Myocyte (in vitro differentiated cells): ENCODE measurements at regions not wholly inside any gene's neighbourhood (a gene's known extent, or its start where the extent isn't known, plus 50 kb on each side); places are given as distances from the start of the nearest gene placed in this dataset.
A peak's percentile ranks its signal among the peaks of the same experiment; 100 is the strongest.
"Not testable (repeated sequence)": the region's sequence is repeated elsewhere in the genome, so short reads cannot be mapped to it uniquely, and the experiment has no call there.

Experiments
- DNase-seq: peaks from one replicate; pipeline ENCODE4 v3.0.0-alpha.2; 2012; ENCODE audit warnings: low read depth

DNA sequence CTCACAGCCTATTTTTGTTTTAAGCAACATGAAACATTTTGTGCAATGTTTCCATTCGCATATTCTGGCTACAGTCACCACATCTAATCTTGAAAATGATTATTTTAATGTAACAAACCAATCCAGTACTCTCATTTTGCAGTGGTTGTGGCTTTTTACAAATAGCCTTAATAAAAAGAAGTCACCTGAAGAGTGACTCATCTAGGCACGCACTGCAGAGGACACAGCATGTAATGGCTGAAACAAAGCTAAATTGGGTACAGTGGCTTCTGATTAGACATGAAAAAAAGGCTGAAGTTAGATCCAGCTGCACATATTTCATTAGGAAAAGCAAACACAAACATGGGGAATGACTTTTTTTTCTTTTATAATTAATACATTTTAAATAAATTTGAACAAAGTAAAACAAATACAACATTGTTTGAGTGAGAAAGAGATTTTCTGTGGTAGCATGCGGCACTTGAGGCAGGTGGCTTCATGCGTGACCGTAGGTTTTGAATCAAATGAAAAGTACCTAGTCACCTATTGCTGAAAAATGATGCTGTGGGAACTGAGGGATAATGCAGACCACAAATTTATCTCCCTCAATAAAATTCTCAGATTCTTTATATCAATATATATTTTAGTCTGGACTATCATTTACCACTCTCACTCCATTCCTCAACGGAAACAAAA lies 240.8 kb upstream of the DDX53 start:
- no peak for DNase-seq

DNA sequence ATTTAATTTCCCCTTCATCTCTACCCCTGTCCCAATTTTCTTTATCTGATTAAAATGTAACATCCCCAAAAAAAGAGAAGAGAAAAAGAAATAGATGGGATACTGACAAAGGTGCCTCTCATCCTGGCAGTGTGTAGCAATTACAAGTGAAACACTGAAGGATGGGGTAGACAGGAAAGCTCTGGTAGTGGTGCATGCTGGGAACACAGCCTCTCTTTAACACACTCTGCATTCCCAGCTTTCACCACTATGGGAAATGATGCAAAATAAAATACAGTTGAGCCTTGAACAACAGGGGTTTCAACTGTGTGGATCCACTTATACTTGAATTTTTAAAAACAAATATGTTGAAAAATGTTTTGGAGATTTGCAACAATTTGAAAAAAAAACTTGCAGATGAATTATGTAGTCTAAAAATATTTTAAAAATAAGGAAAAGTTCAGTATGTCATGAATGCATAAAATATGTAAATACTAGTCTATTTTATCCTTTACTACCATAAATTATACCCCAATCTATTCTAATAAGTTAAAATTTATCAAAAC lies 239.2 kb upstream of the DDX53 start:
- DNase-seq, result no peak

DNA sequence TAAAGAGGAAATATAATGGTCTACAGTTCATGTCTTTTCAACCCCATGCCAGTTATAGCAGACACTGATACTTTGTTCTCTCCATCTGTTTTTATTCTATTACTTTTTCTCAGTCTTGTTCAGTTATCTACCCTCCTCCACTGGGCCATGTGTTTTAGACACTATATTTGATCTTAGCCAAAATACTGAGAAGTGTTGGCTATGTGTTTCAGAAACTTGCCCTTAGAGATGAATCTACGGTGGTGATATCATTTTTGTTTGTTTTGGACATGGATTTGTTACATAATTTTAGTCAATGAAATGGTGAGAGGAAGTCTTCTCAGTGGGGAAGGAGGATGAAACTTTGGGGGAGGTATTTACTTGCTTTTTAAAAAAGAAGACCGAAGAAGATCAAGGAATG lies 211.5 kb upstream of the DDX53 start:
- DNase-seq, result no peak

DNA sequence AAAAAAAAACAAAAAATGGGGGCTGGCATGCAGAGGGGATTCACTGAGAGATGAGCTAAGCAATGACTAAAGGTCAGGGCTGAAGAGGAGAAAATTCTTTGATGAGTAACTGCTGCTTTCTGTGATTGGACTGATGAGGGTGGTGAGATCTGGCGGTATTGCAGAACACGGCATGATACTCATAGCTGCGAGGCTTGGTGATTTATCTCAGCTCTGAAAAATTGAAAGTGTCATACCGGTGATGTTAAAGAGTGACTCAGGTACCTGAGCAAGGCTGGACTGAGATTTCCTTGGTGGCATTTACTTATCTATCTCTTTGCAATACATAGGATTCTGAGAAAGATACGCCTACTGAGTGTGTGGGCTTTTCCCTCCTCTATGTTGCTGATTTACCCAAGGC lies 204.1 kb upstream of the DDX53 start:
- no peak for DNase-seq

DNA sequence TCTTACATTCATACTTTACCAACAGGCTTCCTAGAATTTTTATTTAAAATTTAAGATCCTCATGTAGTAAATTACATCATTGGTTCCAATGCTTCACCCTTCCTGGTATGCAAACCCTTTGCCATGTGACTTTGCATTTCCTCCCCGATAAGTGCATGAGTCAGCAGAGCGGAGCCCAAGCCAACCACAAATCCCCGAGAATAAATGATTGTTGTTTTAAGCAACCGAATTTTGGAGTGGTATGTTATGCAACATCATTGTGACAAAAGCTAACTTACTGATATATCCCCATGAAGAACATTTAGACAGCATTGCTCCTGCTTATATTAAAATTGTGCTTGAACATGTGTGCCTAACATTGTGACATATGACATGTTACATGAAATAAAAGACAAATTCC lies 199.4 kb upstream of the DDX53 start:
- peak; percentile 73 for DNase-seq

DNA sequence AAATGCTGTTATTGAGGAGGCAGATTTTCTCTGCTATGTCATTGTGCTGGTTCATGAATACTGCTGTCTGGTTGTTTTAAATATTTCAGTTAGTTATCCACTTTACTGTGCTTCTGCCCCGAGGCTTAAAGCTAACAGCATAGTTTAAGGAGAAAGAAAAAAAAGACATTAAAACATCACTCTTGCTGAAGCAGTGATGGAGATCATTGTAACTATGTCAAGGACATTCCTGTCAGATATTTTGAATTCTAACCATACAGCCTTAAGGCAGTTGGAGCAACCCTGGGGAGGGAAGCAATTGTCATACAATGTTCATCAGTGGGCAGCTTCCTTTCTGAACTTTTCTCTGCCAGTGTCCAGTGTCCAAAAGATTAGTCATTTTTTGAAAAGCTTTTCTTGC lies 199.0 kb upstream of the DDX53 start:
- DNase-seq, result peak; percentile 20

DNA sequence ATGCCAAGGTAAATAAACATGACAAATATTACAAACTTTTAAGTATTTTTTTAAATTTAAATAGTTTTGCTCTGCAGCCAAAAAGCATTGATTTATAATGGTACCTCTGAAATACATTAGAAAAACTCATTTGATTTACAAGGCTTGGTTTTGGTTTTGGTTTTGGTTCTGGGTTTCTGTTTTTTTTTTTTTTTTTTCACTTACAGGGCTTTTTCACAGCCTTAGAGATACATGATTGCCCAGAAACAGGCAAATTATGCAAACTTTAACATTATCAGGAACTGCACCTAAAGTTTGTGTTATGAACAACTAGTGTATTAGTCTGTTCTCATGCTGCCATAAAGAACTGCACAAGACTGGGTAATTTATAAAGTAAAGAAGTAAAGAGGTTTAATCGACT lies 196.4 kb upstream of the DDX53 start:
- DNase-seq, result no peak

DNA sequence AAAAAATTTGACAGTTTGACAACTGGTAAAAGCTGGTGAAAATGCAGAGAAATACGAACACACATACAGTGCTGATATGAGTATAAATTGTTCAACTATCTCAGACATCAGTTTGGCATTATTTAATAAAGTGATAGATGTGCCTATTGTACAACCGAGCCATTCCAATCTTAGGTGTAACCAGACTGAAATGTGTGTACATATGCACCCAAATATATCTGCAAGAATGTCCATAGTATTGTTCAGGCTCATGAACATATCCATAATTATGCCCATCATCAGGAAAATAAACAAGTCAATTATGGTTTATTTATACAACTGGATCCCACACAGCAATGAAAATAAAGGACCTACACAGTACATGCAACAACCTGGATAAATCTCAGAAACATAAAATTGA lies 188.9 kb upstream of the DDX53 start:
- DNase-seq, result no peak

DNA sequence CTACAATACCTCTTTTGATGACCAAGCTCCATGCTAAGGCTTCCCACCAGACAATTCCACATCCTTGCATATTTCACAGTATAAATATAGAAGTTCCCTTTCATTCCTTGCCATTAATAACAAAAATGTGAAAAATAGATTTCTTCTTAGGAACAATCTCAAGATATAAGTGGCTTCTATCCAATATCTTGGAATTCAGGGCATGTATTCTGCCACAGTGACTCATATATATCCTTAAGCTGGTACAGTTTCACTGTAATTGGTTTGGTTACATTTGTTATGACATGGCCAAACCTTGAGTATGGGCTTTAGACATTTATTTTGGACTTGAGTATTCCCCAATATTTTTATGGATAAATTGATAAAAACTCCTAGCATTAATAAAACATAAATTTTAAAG lies 181.7 kb upstream of the DDX53 start:
- no peak for DNase-seq

DNA sequence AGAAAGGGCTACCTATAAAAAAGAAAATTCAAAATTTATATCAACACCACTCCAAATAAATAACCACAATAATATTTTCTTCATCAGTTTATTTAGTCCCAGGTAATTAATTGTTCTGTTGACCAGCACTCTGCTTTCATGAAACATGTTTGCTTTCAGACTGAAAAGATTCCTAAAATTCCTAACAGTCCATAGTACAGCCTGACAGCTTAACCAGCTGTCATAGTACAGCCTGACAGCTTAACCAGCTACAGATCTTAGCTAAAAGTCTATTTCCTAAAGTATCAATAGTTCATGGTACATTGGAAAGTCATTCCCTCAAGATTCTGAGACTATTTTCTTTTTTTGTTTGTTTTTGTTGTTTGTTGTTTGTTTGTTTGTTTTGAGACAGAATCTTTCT lies 144.1 kb upstream of the DDX53 start:
- no peak for DNase-seq

DNA sequence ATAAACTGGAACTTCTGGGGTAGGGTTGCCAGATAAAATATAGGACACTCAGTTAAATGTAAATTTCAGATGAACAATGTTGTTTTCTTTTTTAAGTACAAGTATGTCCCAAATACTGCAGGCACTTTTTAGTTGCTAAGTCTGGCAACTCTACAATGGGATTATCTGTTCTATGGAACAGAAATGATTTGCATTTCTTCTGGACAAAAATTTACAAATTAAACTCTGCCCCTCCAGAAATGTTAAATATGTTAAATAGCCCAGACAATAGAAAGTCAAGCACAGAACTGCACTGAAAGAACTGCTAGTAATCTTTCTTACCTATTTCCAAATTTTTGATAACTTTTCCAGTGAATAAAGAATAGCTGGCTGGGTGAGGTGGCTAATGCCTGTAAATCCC lies 140.1 kb upstream of the DDX53 start:
- DNase-seq, result no peak

DNA sequence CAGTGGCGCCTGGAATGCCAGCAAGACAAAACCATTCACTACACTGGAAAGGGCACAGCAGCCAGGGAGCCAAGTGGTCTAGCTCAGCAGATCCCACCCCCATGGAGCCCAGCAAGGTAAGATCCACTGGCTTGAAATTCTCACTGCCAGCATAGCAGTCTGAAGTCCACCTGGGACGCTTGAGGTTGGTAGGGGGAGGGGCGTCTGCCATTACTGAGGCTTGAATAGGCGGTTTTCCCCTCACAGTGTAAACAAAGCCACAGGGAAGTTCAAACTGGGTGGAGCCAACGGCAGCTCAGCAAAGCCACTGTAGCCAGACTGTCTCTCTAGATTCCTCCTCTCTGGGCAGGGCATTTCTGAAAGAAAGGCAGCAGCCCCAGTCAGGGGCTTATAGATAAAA lies 133.0 kb upstream of the DDX53 start:
- not testable (repeated sequence) for DNase-seq

DNA sequence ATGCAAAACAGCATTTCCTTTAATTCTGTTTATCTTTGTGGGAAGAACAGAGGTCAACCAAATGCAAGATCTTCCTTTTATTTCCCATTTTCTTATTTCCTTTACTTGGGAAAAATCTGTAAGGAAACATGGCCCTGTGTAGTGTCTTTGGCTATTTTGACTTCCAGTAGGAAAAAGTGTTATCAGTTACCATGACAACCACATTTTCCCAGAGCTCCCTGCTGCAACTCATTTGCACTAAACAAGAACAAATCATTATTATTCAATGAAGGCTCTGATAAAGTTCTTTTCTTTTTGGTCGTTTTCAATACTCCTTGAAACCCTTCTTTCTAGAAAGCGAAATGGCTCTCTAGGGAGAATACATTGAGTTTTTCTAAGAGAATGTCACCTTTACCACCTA lies 117.2 kb upstream of the DDX53 start:
- DNase-seq, result no peak

DNA sequence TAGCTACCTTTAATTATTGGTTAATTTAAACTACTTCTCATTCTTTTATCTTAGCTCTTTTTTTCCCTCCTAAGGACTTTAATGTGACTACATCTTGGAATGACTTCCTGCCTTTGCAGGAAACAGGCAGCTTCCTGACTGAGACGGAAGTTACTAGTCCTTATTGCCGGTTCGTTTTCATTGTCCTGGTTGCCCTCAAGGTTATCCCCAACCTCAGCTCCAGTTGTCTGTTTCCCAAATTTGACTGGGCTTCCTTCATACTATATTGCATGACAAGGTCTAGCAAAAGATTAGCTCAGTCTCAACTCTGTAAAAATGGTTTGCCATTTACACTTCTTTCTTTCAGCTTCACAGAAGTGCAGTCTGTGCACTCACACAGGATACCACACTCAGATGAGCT lies 109.9 kb upstream of the DDX53 start:
- no peak for DNase-seq

DNA sequence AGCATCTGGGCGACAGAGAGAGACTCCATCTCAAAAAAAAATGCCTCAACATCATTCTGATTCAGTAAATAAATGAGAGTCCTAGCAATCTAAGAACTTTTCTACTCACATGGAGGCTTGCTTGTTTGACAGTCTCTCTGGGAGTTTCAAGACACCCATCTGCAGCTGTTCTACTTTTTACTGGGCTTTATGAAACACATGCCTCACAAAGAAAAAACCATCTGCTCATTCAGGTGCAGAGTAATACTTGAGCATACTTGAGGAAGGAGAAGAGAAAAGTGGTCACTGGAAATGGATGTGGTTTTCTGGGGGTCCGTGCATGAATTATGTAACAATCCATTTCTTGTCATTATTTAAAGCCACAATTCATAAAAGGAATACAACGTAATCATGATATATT lies 87.1 kb upstream of the DDX53 start:
- peak; percentile 44 for DNase-seq

DNA sequence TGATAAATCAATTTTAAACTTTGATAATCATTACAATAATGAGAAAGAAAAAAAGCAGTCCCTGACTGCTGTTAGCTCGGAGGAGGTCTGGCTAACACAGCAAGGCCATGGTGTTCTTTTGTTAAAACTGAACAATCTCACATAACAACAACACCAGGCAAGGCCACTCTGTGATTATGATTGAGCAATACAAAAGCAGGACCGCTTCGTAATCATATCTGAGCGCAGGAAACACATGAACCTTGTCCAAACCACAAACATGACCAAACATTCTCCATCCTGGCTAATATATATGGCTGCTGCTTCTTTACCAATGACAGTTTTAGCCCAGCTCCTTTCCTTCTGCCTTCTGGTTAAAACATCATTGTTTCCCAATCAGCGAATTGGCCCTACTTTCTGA lies 76.8 kb upstream of the DDX53 start:
- DNase-seq, result peak; percentile 27

DNA sequence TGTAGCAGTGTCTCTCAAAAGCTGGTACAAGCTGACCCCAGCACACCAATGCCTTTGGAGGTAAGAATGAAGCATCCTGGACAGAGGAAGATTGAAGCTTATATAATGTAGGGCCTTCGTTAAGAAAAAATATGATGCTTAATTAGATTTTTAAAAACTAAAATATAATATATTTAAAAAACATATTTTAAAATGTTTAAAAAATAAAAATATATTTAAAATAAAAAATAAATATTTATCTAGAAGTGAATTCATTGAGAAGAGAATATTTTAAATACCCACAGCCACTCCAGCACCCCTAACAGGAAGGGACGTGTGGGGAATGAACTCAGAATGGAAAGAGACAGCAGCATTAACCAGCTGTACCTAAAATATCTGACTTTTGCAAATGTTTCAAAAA lies 65.1 kb upstream of the DDX53 start:
- no peak for DNase-seq

DNA sequence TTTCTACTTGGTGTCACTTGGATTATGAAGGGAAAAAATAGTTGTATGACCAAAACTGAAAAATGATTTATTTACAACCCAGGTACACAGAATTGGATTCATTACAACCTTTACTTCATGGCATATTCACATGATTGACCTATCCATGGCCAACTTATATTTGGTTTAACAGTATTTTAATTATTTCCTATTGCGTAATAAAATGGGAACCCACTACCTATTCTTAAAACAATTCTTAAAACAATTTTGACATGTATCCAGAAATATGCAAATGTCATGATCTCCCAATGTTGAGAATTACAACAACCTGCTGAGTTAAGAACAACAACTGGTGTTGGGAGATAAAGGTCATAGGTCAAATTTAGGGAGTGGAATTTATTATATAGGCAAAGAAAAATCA lies 54.8 kb upstream of the DDX53 start:
- no peak for DNase-seq
